ENCODE measurements at regions not wholly inside any gene's neighbourhood (a gene's known extent, or its start where the extent isn't known, plus 50 kb on each side); places are given as distances from the start of the nearest gene placed in this dataset.

DNA sequence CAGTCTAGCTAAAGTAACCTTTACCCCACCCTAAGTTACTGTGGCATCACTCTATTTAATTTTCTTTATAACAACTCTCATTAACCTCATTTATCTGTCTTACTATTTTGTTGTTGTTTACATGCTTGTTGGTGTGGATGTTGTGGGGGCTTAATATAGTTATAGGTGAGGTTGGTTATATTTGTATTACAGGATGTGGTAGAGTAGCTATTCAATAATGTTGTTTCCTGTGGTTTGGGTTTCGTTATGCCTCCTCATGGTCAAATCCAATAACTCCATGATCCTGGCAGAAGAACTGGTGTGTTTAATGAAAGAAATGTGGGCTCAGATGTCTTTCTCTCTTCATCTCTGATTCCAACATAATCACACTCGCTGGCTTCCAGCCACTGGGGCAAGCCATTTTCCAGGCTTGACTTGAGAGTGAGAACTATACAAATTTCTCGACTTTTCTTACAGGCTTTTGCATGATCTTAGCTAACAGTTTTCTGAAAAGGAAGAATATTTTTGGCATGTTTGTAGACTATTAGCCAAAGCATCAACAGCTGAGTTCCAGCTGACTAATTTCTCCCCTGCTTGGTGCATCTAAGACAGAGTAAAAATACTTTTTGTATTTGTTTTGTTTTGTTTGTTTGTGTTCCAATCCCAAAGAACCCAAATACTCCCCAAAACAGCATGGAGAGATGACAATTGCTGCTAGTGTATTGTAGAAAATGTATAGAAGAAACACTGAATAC, 303.7 kb upstream of the PAPPA start (continued):
- no peak for TF ChIP-seq ARID4B (CRISPR knock-in tag; IDR thresholded peaks at IDR 0.05; ENCODE audit: borderline replicate concordance)

DNA sequence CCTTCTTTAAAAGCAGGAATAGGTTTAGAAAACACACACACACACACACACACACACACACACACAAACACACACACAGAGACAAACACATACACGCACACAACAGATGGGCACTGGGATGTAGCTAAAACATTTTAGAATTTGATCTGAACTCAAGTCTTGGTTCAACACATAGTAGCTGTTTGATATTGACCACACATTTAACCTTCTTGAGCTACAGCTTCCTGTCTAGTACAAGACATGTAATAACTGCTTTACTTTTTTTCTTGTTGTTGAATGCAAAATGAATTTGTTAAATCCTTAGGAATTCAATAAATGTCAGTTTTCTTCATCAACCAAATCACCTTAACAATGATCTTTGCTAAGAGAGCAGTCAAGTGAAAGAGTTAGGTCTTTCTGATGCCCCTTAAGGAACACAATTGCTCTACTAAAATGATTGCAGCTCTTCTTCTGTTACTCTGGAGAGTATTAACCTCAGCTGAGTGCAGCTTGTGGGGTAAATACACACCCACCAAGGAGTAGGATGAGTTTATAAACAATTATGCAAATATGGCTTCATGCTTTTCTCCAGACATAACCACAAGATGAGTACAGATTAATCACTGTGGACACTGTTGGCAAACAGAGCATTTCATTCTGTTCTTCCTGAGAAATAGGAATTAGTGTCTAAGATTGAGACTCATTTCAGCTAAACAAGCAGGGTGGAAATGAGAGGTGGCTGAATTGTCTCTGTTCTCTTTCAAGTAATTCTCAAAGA, 302.9 kb upstream of the PAPPA start:
- H3K36me3 Mint-ChIP-seq, result no peaks in the 10 kb centered on the region
- no peaks in the 10 kb centered on the region for H3K27me3 Mint-ChIP-seq (ENCODE audit: low read depth)
- peaks cover 34% of the 10 kb centered on the region for H3K4me1 Mint-ChIP-seq
- ChIA-PET POLR2A (no interaction called here), CTCF (interaction anchor here (0.6 kb wide), 1 partner anchor 263 kb away, joined by 4 read pairs; no protein-coding TSS in a partner anchor)
- no peak for DNase-seq (ENCODE audit: low spot score)
- no peak overlapping the region; the same call in 1 of the 2 replicates for H3K27ac Mint-ChIP-seq
- TF ChIP-seq ZNF396 (CRISPR knock-in tag; IDR thresholded peaks at IDR 0.05; ENCODE audit: borderline replicate concordance) (no peak), AR (CRISPR knock-in tag; IDR thresholded peaks at IDR 0.05) (no peak), NFE2L1 (CRISPR knock-in tag; IDR thresholded peaks at IDR 0.05) (no peak), ARID4B (CRISPR knock-in tag; IDR thresholded peaks at IDR 0.05; ENCODE audit: borderline replicate concordance) (no peak), CREB1 (CRISPR knock-in tag; IDR thresholded peaks at IDR 0.05) (no peak), CBFB (CRISPR knock-in tag; IDR thresholded peaks at IDR 0.05; ENCODE audit: low read depth) (no peak), KAT7 (CRISPR knock-in tag; IDR thresholded peaks at IDR 0.05; ENCODE audit: borderline replicate concordance) (no peak), NFYB (CRISPR knock-in tag; conservative IDR thresholded peaks at IDR 0.05; ENCODE audit: low read depth) (no peak), EMX1 (CRISPR knock-in tag; IDR thresholded peaks at IDR 0.05) (no peak), ZNF121 (CRISPR knock-in tag; IDR thresholded peaks at IDR 0.05) (no peak), FOXK1 (CRISPR knock-in tag; IDR thresholded peaks at IDR 0.05) (no peak), NR2C2 (CRISPR knock-in tag; IDR thresholded peaks at IDR 0.05) (no peak)
- TF ChIP-seq, protein P1, sequence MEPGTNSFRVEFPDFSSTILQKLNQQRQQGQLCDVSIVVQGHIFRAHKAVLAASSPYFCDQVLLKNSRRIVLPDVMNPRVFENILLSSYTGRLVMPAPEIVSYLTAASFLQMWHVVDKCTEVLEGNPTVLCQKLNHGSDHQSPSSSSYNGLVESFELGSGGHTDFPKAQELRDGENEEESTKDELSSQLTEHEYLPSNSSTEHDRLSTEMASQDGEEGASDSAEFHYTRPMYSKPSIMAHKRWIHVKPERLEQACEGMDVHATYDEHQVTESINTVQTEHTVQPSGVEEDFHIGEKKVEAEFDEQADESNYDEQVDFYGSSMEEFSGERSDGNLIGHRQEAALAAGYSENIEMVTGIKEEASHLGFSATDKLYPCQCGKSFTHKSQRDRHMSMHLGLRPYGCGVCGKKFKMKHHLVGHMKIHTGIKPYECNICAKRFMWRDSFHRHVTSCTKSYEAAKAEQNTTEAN (CRISPR knock-in tag; IDR thresholded peaks at IDR 0.05), result no peak
- TF ChIP-seq, protein P2, sequence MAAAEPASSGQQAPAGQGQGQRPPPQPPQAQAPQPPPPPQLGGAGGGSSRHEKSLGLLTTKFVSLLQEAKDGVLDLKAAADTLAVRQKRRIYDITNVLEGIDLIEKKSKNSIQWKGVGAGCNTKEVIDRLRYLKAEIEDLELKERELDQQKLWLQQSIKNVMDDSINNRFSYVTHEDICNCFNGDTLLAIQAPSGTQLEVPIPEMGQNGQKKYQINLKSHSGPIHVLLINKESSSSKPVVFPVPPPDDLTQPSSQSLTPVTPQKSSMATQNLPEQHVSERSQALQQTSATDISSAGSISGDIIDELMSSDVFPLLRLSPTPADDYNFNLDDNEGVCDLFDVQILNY (CRISPR knock-in tag; IDR thresholded peaks at IDR 0.05), result no peak
- H3K4me3 Mint-ChIP-seq, result no peak overlapping the region
- no peak for ATAC-seq
- no peaks in the 10 kb centered on the region for H3K9me3 Mint-ChIP-seq
